Suppressor macrophage (primary cell): ENCODE measurements at regions not wholly inside any gene's neighbourhood (a gene's known extent, or its start where the extent isn't known, plus 50 kb on each side); places are given as distances from the start of the nearest gene placed in this dataset.

Experiments
- DNase-seq, 4 experiments: peaks; one replicate each; pipeline ENCODE4 v3.0.0-alpha.2; 2020 to 2022

GRCh38 chr18:34075963-34076860, 148.5 kb downstream of the NOL4 start:
- no peak for DNase-seq

GRCh38 chr18:34061226-34061625, 163.5 kb downstream of the NOL4 start:
- no peak for DNase-seq

- DNase-seq, result no peak
Observed at GRCh38 chr18:34055227-34055626, 169.5 kb downstream of the NOL4 start.

- DNase-seq, result no peak
Observed at GRCh38 chr18:34050661-34051060, 174.1 kb downstream of the NOL4 start.

GRCh38 chr18:34049511-34049910, 175.2 kb downstream of the NOL4 start:
- no peak for DNase-seq

GRCh38 chr18:34048423-34048822, 176.3 kb downstream of the NOL4 start:
- no peak for DNase-seq

GRCh38 chr18:34042423-34043146, 182.1 kb downstream of the NOL4 start:
- no peak for DNase-seq

- no peak for DNase-seq
Observed at GRCh38 chr18:34039611-34040010, 185.1 kb downstream of the NOL4 start.

- no peak for DNase-seq
Observed at GRCh38 chr18:34039201-34039600, 185.5 kb downstream of the NOL4 start.

GRCh38 chr18:34038086-34038485, 186.6 kb downstream of the NOL4 start:
- DNase-seq, result no peak

- no peak for DNase-seq
Observed at GRCh38 chr18:34033968-34034367, 190.7 kb downstream of the NOL4 start.

GRCh38 chr18:34031810-34032209, 192.9 kb downstream of the NOL4 start:
- no peak for DNase-seq

- DNase-seq, result no peak
Observed at GRCh38 chr18:34028324-34028723, 196.4 kb downstream of the NOL4 start.

- DNase-seq, result no peak
Observed at GRCh38 chr18:34025191-34025801, 199.4 kb downstream of the NOL4 start.

GRCh38 chr18:34023471-34023870, 201.2 kb downstream of the NOL4 start:
- DNase-seq, result no peak

GRCh38 chr18:34018336-34018735, 206.4 kb downstream of the NOL4 start:
- DNase-seq, result no peak

- DNase-seq, result no peak
Observed at GRCh38 chr18:34003687-34004086, 221.0 kb downstream of the NOL4 start.

GRCh38 chr18:34002130-34002529, 222.6 kb downstream of the NOL4 start:
- no peak for DNase-seq

GRCh38 chr18:34001376-34001775, 223.3 kb downstream of the NOL4 start:
- no peak for DNase-seq

- DNase-seq, result no peak
Observed at GRCh38 chr18:33987206-33987605, 237.5 kb downstream of the NOL4 start.

- DNase-seq, result no peak
Observed at GRCh38 chr18:33983126-33983525, 241.6 kb downstream of the NOL4 start.

- no peak for DNase-seq
Observed at GRCh38 chr18:33960417-33960816, 264.3 kb downstream of the NOL4 start.

GRCh38 chr18:33959609-33960008, 265.1 kb downstream of the NOL4 start:
- DNase-seq, result no peak

GRCh38 chr18:33957707-33958106, 267.0 kb downstream of the NOL4 start:
- DNase-seq, result no peak
